Neuronal stem cell (in vitro differentiated cells): ENCODE measurements at regions not wholly inside any gene's neighbourhood (a gene's known extent, or its start where the extent isn't known, plus 50 kb on each side); places are given as distances from the start of the nearest gene placed in this dataset.

Experiments
- DNase-seq: peaks from one replicate; pipeline ENCODE4 v3.0.0-alpha.2; 2013; ENCODE audit warnings: low spot score
- H2AFZ ChIP-seq: one replicate; pipeline ENCODE4 v1.6.1; 2013; ENCODE audit warnings: mild to moderate bottlenecking, low read length, inconsistent platforms
- H2AK5ac ChIP-seq: 2 replicates; pipeline ENCODE4 v1.6.1; 2013; ENCODE audit warnings: low read depth, mild to moderate bottlenecking, inconsistent platforms, low read length, moderate library complexity, mixed read lengths
- H2BK120ac ChIP-seq: 2 replicates; pipeline ENCODE4 v1.6.1; 2013; ENCODE audit warnings: low read depth, mild to moderate bottlenecking, inconsistent platforms, low read length, moderate library complexity, mixed read lengths
- H2BK12ac ChIP-seq: one replicate; pipeline ENCODE4 v1.6.1; 2013; ENCODE audit warnings: low read length, inconsistent platforms
- H2BK15ac ChIP-seq: 2 replicates; pipeline ENCODE4 v1.6.1; 2013; ENCODE audit warnings: mild to moderate bottlenecking, low read length, inconsistent platforms, mixed read lengths
- H2BK5ac ChIP-seq: one replicate; pipeline ENCODE4 v1.6.1; 2013; ENCODE audit warnings: inconsistent platforms, mild to moderate bottlenecking, low read length, moderate library complexity
- H3K14ac ChIP-seq: one replicate; pipeline ENCODE4 v1.6.1; 2013; ENCODE audit warnings: low read length, inconsistent platforms
- H3K18ac ChIP-seq: 2 replicates; pipeline ENCODE4 v1.6.1; 2013; ENCODE audit warnings: low read length, inconsistent platforms
- H3K23ac ChIP-seq: 2 replicates; pipeline ENCODE4 v1.6.1; 2013; ENCODE audit warnings: low read depth, mild to moderate bottlenecking, mixed read lengths, low read length, inconsistent platforms; ENCODE audit not compliant: poor library complexity
- H3K27ac ChIP-seq: replicated peaks from 3 replicates; pipeline ENCODE4 v1.5.1; 2013; ENCODE audit warnings: low read length, inconsistent platforms
- H3K27me3 ChIP-seq, 3 experiments: 2 replicates each; pipeline ENCODE4 v1.6.1; 2013; ENCODE audit warnings: low read length in 3 of 3, mild to moderate bottlenecking in 2 of 3, inconsistent platforms in 1 of 3, low read depth in 1 of 3, mixed read lengths in 1 of 3, moderate library complexity in 1 of 3; ENCODE audit not compliant: control insufficient read depth in 3 of 3, insufficient read depth in 3 of 3
- H3K36me3 ChIP-seq, 2 donors: replicated peaks in 1 of 2; 2 replicates each; pipeline ENCODE4 v1.6.1; 2013; ENCODE audit warnings: low read length in 2 of 2; ENCODE audit not compliant: control insufficient read depth in 2 of 2, insufficient read depth in 2 of 2
- H3K4ac ChIP-seq: 2 replicates; pipeline ENCODE4 v1.6.1; 2013; ENCODE audit warnings: inconsistent platforms, mild to moderate bottlenecking, low read length, moderate library complexity
- H3K4me1 ChIP-seq, 2 donors: 1 replicate in 1 of 2; 2 replicates in 1 of 2; pipeline ENCODE4 v1.6.1; 2013; ENCODE audit warnings: low read length in 2 of 2, low read depth in 1 of 2; ENCODE audit not compliant: control insufficient read depth in 2 of 2, insufficient read depth in 1 of 2
- H3K4me2 ChIP-seq: one replicate; pipeline ENCODE4 v1.6.1; 2013; ENCODE audit warnings: mild to moderate bottlenecking, low read length, inconsistent platforms; ENCODE audit not compliant: insufficient read depth, poor library complexity, severe bottlenecking
- H3K4me3 ChIP-seq, 2 donors: 2 replicates each; pipeline ENCODE4 v1.5.1; 2013; ENCODE audit warnings: low read length in 2 of 2, mild to moderate bottlenecking in 2 of 2, inconsistent platforms in 1 of 2, moderate library complexity in 1 of 2
- H3K79me1 ChIP-seq: one replicate; pipeline ENCODE4 v1.6.1; 2013; ENCODE audit warnings: low read depth, mild to moderate bottlenecking, inconsistent platforms, low read length, moderate library complexity
- H3K9ac ChIP-seq: one replicate; pipeline ENCODE4 v1.6.1; 2013; ENCODE audit warnings: mild to moderate bottlenecking, low read depth, low read length, inconsistent platforms; ENCODE audit not compliant: poor library complexity
- H3K9me3 ChIP-seq, 2 donors: replicated peaks in 1 of 2; 2 replicates each; pipeline versions ENCODE3 to v1.6.1; 2013; ENCODE audit warnings: low read length in 2 of 2, mild to moderate bottlenecking in 2 of 2, inconsistent platforms in 1 of 2, low read depth in 1 of 2, mixed read lengths in 1 of 2, moderate library complexity in 1 of 2; ENCODE audit not compliant: control insufficient read depth in 2 of 2, insufficient read depth in 1 of 2
- H4K8ac ChIP-seq: one replicate; pipeline ENCODE4 v1.6.1; 2013; ENCODE audit warnings: low read depth, mild to moderate bottlenecking, inconsistent platforms, low read length, moderate library complexity
- H4K91ac ChIP-seq: one replicate; pipeline ENCODE4 v1.6.1; 2013; ENCODE audit warnings: low read length, low read depth, mild to moderate bottlenecking, inconsistent platforms; ENCODE audit not compliant: poor library complexity
- WGBS, 2 donors: extraction: QIAGEN DNeasy Blood & Tissue Kit; methylation state at CpG; one replicate each; pipeline ENCODE4 v1.1.7; 2013; ENCODE audit warnings: missing lambda C conversion rate in 2 of 2, mixed read lengths in 1 of 2; ENCODE audit not compliant: insufficient read length in 2 of 2, insufficient replicate concordance in 1 of 2; ENCODE audit errors: extremely low coverage in 2 of 2; 5-methylcytosine and 5-hydroxymethylcytosine counted together

- Histone ChIP-seq H3K4me2 (no peak overlapping the region), H2AFZ (no peak overlapping the region), H4K91ac (no peak overlapping the region), H3K14ac (no peak overlapping the region), H2BK15ac (no peak overlapping the region), H2BK120ac (no peak overlapping the region), H3K4me3 (no peak overlapping the region), H3K23ac (no peak overlapping the region), H2AK5ac (no peak overlapping the region), H3K27me3 (no peaks in the 10 kb centered on the region), H2BK5ac (no peak overlapping the region), H3K79me1 (no peaks in the 10 kb centered on the region), H3K9ac (no peak overlapping the region), H3K4ac (no peak overlapping the region), H2BK12ac (no peak overlapping the region), H3K9me3 (peaks cover 1 to 9% of the 10 kb centered on the region in 2 donors), H3K27ac (no peak overlapping the region), H3K4me1 (peaks cover 0 to 3% of the 10 kb centered on the region in 2 donors), H3K18ac (no peak overlapping the region), H3K36me3 (no peaks in the 10 kb centered on the region), H4K8ac (no peak overlapping the region)
- WGBS, 2 donors = no CpG with 5 or more reads among the region's 3 CpGs
- no peak for DNase-seq
Measured at GRCh38 chr12:77494296-77494695, 336.4 kb upstream of the NAV3 start.

- H2BK5ac ChIP-seq = no peak overlapping the region
- no peak for DNase-seq
- no peak overlapping the region for H3K4ac ChIP-seq
- no peak overlapping the region for H3K23ac ChIP-seq
- no peaks in the 10 kb centered on the region for H3K79me1 ChIP-seq
- no peak overlapping the region for H3K18ac ChIP-seq
- no peak overlapping the region for H2AFZ ChIP-seq
- H4K91ac ChIP-seq = no peak overlapping the region
- no peak overlapping the region for H2AK5ac ChIP-seq
- no peak overlapping the region for H3K9ac ChIP-seq
- no peak overlapping the region for H2BK120ac ChIP-seq
- no peak overlapping the region for H4K8ac ChIP-seq
- no peaks in the 10 kb centered on the region for H3K27me3 ChIP-seq
- peaks cover 1 to 9% of the 10 kb centered on the region in 2 donors for H3K9me3 ChIP-seq
- no peak overlapping the region for H3K27ac ChIP-seq
- no peaks in the 10 kb centered on the region for H3K36me3 ChIP-seq
- no peak overlapping the region for H2BK12ac ChIP-seq
- H3K14ac ChIP-seq = no peak overlapping the region
- H3K4me2 ChIP-seq = no peak overlapping the region
- H3K4me3 ChIP-seq = no peak overlapping the region
- peaks cover 0 to 6% of the 10 kb centered on the region in 2 donors for H3K4me1 ChIP-seq
- H2BK15ac ChIP-seq = no peak overlapping the region
- WGBS, 2 donors = no CpG with 5 or more reads among the region's 5 CpGs
Measured at GRCh38 chr12:77493302-77494168, 337.2 kb upstream of the NAV3 start.

GRCh38 chr12:77492536-77492935 lies 338.2 kb upstream of the NAV3 start:
- no peak overlapping the region for H2BK12ac ChIP-seq

GRCh38 chr12:77489331-77489970 lies 341.2 kb upstream of the NAV3 start:
- Histone ChIP-seq H3K9me3 (peaks cover 1 to 9% of the 10 kb centered on the region in 2 donors), H3K4me1 (peaks cover 4 to 13% of the 10 kb centered on the region in 2 donors), H2BK5ac (no peak overlapping the region), H2AK5ac (no peak overlapping the region), H3K4ac (no peak overlapping the region), H2BK120ac (no peak overlapping the region), H3K9ac (no peak overlapping the region), H3K4me3 (no peak overlapping the region), H3K27me3 (no peaks in the 10 kb centered on the region), H3K18ac (no peak overlapping the region), H2AFZ (no peak overlapping the region), H2BK12ac (no peak overlapping the region), H3K4me2 (no peak overlapping the region), H3K79me1 (no peaks in the 10 kb centered on the region), H3K14ac (no peak overlapping the region), H3K27ac (no peak overlapping the region), H4K91ac (no peak overlapping the region), H4K8ac (no peak overlapping the region), H3K36me3 (no peaks in the 10 kb centered on the region), H2BK15ac (no peak overlapping the region), H3K23ac (no peak overlapping the region)
- WGBS, 2 donors = no CpG with 5 or more reads among the region's 4 CpGs
- DNase-seq = no peak

More at GRCh38 chr12:77492536-77492935, 338.2 kb upstream of the NAV3 start:
- no peak overlapping the region for H4K8ac ChIP-seq
- no peak overlapping the region for H2AFZ ChIP-seq
- H2BK120ac ChIP-seq = no peak overlapping the region
- peaks cover 1 to 9% of the 10 kb centered on the region in 2 donors for H3K9me3 ChIP-seq
- DNase-seq = no peak
- no peak overlapping the region for H2BK5ac ChIP-seq
- no peak overlapping the region for H2BK15ac ChIP-seq
- H3K4me3 ChIP-seq = no peak overlapping the region
- no peaks in the 10 kb centered on the region for H3K79me1 ChIP-seq
- no CpG with 5 or more reads among the region's 4 CpGs for WGBS, 2 donors
- no peaks in the 10 kb centered on the region for H3K27me3 ChIP-seq
- H3K9ac ChIP-seq = no peak overlapping the region
- no peak overlapping the region for H3K4ac ChIP-seq
- no peak overlapping the region for H3K18ac ChIP-seq
- H3K36me3 ChIP-seq = no peaks in the 10 kb centered on the region
- no peak overlapping the region for H3K27ac ChIP-seq
- H3K4me1 ChIP-seq = peaks cover 0 to 6% of the 10 kb centered on the region in 2 donors
- no peak overlapping the region for H3K14ac ChIP-seq
- H4K91ac ChIP-seq = no peak overlapping the region
- no peak overlapping the region for H2AK5ac ChIP-seq
- no peak overlapping the region for H3K23ac ChIP-seq
- H3K4me2 ChIP-seq = no peak overlapping the region
